ENCODE measurements at regions not wholly inside any gene's neighbourhood (a gene's known extent, or its start where the extent isn't known, plus 50 kb on each side); places are given as distances from the start of the nearest gene placed in this dataset.

GRCh38 chr2:105674859-105675541 lies 69.7 kb upstream of the NCK2 start:
- Histone ChIP-seq H3K4me1 (ENCODE audit: control insufficient read depth, insufficient read depth, low read length) (no peaks in the 10 kb centered on the region), H3K27ac (ENCODE audit: extremely low read depth, low read depth, low read length) (no peak overlapping the region), H3K4me3 (ENCODE audit: low read depth, low read length) (no peak overlapping the region), H3K36me3 (ENCODE audit: control insufficient read depth in 2 of 2, insufficient read depth in 1 of 2, low read length in 2 of 2) (no peaks in the 10 kb centered on the region), H3K9me3 (ENCODE audit: control insufficient read depth, insufficient read depth, low read depth, low read length) (no peaks in the 10 kb centered on the region)
- POLR2A ChIA-PET = no interaction called here
- TF ChIP-seq ZNF266 (tag by site-specific recombination; IDR thresholded peaks at IDR 0.05; ENCODE audit: low read depth) = no peak
- TF ChIP-seq ZBTB26 (tag by site-specific recombination; optimal IDR thresholded peaks at IDR 0.05) = no peak
- TF ChIP-seq ZEB2 (tag by site-specific recombination; IDR thresholded peaks at IDR 0.05) = no peak
- TF ChIP-seq ZNF660 (tag by site-specific recombination; IDR thresholded peaks at IDR 0.05) = no peak
- TF ChIP-seq ZBTB6 (tag by site-specific recombination; IDR thresholded peaks at IDR 0.05) = no peak
- TF ChIP-seq SCRT1 (tag by site-specific recombination; IDR thresholded peaks at IDR 0.05; ENCODE audit: borderline replicate concordance) = no peak
- no peak for TF ChIP-seq OSR2 (tag by site-specific recombination; IDR thresholded peaks at IDR 0.05)
- no peak for TF ChIP-seq ZNF302 (tag by site-specific recombination; IDR thresholded peaks at IDR 0.05; ENCODE audit: low read depth)
- CTCF ChIA-PET = no interaction called here

- no peaks in the 10 kb centered on the region for H3K36me3 ChIP-seq (ENCODE audit: control insufficient read depth in 2 of 2, insufficient read depth in 1 of 2, low read length in 2 of 2)
- H3K4me3 ChIP-seq (ENCODE audit: low read depth, low read length) = no peak overlapping the region
- ChIA-PET CTCF (no interaction called here), POLR2A (no interaction called here)
- H3K27ac ChIP-seq (ENCODE audit: extremely low read depth, low read depth, low read length) = no peak overlapping the region
- TF ChIP-seq ZBTB8A (tag by site-specific recombination; IDR thresholded peaks at IDR 0.05) (no peak), OSR2 (tag by site-specific recombination; IDR thresholded peaks at IDR 0.05) (no peak), ZNF24 (tag by site-specific recombination; IDR thresholded peaks at IDR 0.05) (no peak), ZNF544 (tag by site-specific recombination; IDR thresholded peaks at IDR 0.05) (no peak)
- H3K4me1 ChIP-seq (ENCODE audit: control insufficient read depth, insufficient read depth, low read length) = no peaks in the 10 kb centered on the region
- H3K9me3 ChIP-seq (ENCODE audit: control insufficient read depth, insufficient read depth, low read depth, low read length) = no peaks in the 10 kb centered on the region
These were observed 70.3 kb upstream of the NCK2 start for GRCh38 chr2:105674401-105674800.

- H3K9me3 ChIP-seq (ENCODE audit: control insufficient read depth, insufficient read depth, low read depth, low read length) = no peaks in the 10 kb centered on the region
- no peak overlapping the region for H3K4me3 ChIP-seq (ENCODE audit: low read depth, low read length)
- no peaks in the 10 kb centered on the region for H3K36me3 ChIP-seq (ENCODE audit: control insufficient read depth in 2 of 2, insufficient read depth in 1 of 2, low read length in 2 of 2)
- H3K4me1 ChIP-seq (ENCODE audit: control insufficient read depth, insufficient read depth, low read length) = no peaks in the 10 kb centered on the region
- no peak overlapping the region for H3K27ac ChIP-seq (ENCODE audit: extremely low read depth, low read depth, low read length)
- ChIA-PET POLR2A (no interaction called here), CTCF (interaction anchor here (0.7 kb wide), 1 partner anchor 387 kb away, joined by 3 read pairs; no protein-coding TSS in a partner anchor)
- TF ChIP-seq ZNF292 (tag by site-specific recombination; IDR thresholded peaks at IDR 0.05; ENCODE audit: borderline replicate concordance, low read depth) (no peak), MYNN (tag by site-specific recombination; IDR thresholded peaks at IDR 0.05; ENCODE audit: borderline replicate concordance) (no peak), ZNF169 (tag by site-specific recombination; IDR thresholded peaks at IDR 0.05) (no peak), ZNF449 (tag by site-specific recombination; IDR thresholded peaks at IDR 0.05) (no peak)
These were observed 73.6 kb upstream of the NCK2 start for GRCh38 chr2:105671156-105671555.
